Dendritic cell treated with granulocyte-macrophage colony-stimulating factor and Interleukin-4, amounts not matched to agents 40 ng/mL and 50 ng/mL, for 4 days (primary cell): ENCODE measurements at regions not wholly inside any gene's neighbourhood (a gene's known extent, or its start where the extent isn't known, plus 50 kb on each side); places are given as distances from the start of the nearest gene placed in this dataset.

Source experiments
- H3K27ac Mint-ChIP-seq: one replicate; pipeline ENCODE4 v1.8.0; 2022; ENCODE audit warnings: mild to moderate bottlenecking, mixed read lengths
- H3K27me3 Mint-ChIP-seq: one replicate; pipeline ENCODE4 v1.8.0; 2022; ENCODE audit warnings: mild to moderate bottlenecking, mixed read lengths
- H3K36me3 Mint-ChIP-seq: one replicate; pipeline ENCODE4 v1.8.0; 2022; ENCODE audit warnings: low read depth, mixed read lengths
- H3K4me1 Mint-ChIP-seq: one replicate; pipeline ENCODE4 v1.8.0; 2022; ENCODE audit warnings: low read depth, mixed read lengths
- H3K4me3 Mint-ChIP-seq: one replicate; pipeline ENCODE4 v1.8.0; 2022; ENCODE audit warnings: mild to moderate bottlenecking, moderate library complexity, mixed read lengths
- H3K9me3 Mint-ChIP-seq: one replicate; pipeline ENCODE4 v1.8.0; 2022; ENCODE audit warnings: mixed read lengths
- intact Hi-C: fragments of 100-400 bp; cut with micrococcal nuclease; formaldehyde crosslinking; loops from one replicate; pipeline ENCODE4 v1.15.0; 2022

- Mint-ChIP-seq H3K9me3 (no peaks in the 10 kb centered on the region), H3K36me3 (no peaks in the 10 kb centered on the region), H3K27me3 (no peaks in the 10 kb centered on the region), H3K4me1 (no peaks in the 10 kb centered on the region), H3K4me3 (no peak overlapping the region), H3K27ac (no peak overlapping the region)
- intact Hi-C loops: no loop called here
Observed at GRCh38 chr14:87678624-87679023, 314.4 kb downstream of the GALC start.

DNA sequence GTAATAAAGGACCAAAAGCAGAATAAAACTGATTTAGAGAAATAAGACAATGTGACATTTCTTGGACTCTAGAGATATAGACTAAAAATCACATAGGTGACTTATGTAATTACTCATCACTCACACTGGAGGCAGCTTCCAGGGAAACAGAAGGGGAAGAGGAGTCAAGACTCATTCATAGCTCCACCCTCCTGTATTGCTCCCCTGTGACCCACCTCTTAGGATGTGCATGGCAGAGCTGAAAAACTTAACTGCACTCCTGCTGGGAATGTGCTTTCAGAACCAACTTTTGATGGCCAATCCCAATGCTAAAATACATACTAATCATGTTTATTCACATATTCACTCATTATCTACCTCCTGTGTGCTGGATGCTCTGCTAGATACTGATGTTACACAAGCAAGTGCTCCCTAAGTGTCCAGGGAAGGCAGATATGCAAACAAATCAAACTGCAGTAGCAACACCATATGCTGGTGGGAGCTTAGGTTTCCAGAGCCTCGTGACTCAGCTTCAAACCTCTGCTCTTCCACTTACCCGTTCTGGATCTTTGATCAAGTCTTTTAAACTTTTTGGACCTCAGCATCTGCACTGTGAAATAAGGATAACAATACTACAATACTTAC lies 316.1 kb downstream of the GALC start:
- Mint-ChIP-seq H3K4me3 (no peak overlapping the region), H3K9me3 (peaks cover 5% of the 10 kb centered on the region), H3K27me3 (no peaks in the 10 kb centered on the region), H3K36me3 (no peaks in the 10 kb centered on the region), H3K27ac (no peak overlapping the region), H3K4me1 (no peaks in the 10 kb centered on the region)
- intact Hi-C loops: no loop called here

GRCh38 chr14:87667659-87668058 lies 325.3 kb downstream of the GALC start:
- no peaks in the 10 kb centered on the region for H3K4me1 Mint-ChIP-seq

GRCh38 chr14:87656315-87656714 lies 336.7 kb downstream of the GALC start:
- intact Hi-C loops: no loop called here
- no peak overlapping the region for H3K27ac Mint-ChIP-seq
- H3K27me3 Mint-ChIP-seq: no peaks in the 10 kb centered on the region

More at GRCh38 chr14:87667659-87668058, 325.3 kb downstream of the GALC start:
- intact Hi-C loops: no loop called here
- Mint-ChIP-seq H3K36me3 (no peaks in the 10 kb centered on the region), H3K27ac (no peak overlapping the region), H3K27me3 (no peaks in the 10 kb centered on the region), H3K9me3 (peaks cover 29% of the 10 kb centered on the region), H3K4me3 (no peak overlapping the region)

DNA sequence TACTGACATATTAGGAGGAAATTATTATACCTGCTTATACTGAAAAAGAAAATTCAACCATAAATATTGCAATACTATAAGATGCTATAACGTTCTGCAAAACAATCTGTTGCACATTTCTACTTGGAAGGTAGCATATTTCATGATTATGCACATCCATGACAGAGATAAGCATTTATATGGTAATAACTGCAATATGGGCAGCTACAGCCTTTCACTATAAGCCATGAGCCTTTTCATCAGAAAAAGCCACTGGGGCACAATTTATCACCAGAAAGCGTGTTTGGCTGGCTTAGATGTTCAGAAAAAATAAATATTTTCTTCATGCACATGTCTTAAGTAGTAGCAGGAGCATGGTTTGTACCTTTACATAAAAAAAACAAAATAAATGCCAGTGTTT lies 340.7 kb downstream of the GALC start:
- H3K27me3 Mint-ChIP-seq: no peaks in the 10 kb centered on the region
- H3K4me3 Mint-ChIP-seq: no peak overlapping the region
- H3K27ac Mint-ChIP-seq: no peak overlapping the region
- H3K9me3 Mint-ChIP-seq: peaks cover 32% of the 10 kb centered on the region
- no peaks in the 10 kb centered on the region for H3K4me1 Mint-ChIP-seq
- intact Hi-C loops: no loop called here
- no peaks in the 10 kb centered on the region for H3K36me3 Mint-ChIP-seq

More at GRCh38 chr14:87656315-87656714, 336.7 kb downstream of the GALC start:
- Mint-ChIP-seq H3K36me3 (no peaks in the 10 kb centered on the region), H3K4me1 (no peaks in the 10 kb centered on the region), H3K4me3 (no peak overlapping the region), H3K9me3 (peaks cover 26% of the 10 kb centered on the region)

DNA sequence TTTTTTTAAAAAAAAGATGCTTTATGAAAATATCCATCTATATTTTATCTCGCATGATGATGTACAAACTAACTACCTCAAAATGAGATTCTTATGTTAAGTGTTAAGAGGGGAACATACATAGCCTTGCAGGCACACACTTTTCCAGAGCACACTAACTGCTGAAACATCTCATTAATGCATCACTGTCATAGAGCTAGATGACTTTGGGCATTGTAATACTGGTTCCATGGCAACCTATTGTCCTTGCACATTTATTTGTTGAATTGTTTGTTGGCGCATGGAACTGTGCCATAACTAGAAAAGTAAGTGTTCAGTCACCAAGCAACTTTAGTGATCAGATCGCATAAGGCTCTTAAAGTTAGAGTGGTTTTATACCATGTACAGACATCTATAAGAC lies 348.3 kb downstream of the GALC start:
- H3K27ac Mint-ChIP-seq: no peak overlapping the region
- no peak overlapping the region for H3K4me3 Mint-ChIP-seq
- H3K36me3 Mint-ChIP-seq: no peaks in the 10 kb centered on the region
- H3K27me3 Mint-ChIP-seq: no peaks in the 10 kb centered on the region
- intact Hi-C loops: no loop called here
- no peaks in the 10 kb centered on the region for H3K4me1 Mint-ChIP-seq
- H3K9me3 Mint-ChIP-seq: peaks cover 19% of the 10 kb centered on the region

GRCh38 chr14:87643005-87643404 lies 350.0 kb downstream of the GALC start:
- no peaks in the 10 kb centered on the region for H3K27me3 Mint-ChIP-seq
- no peak overlapping the region for H3K27ac Mint-ChIP-seq
- H3K9me3 Mint-ChIP-seq: peaks cover 2% of the 10 kb centered on the region
- intact Hi-C loops: no loop called here
- H3K36me3 Mint-ChIP-seq: no peaks in the 10 kb centered on the region
- no peaks in the 10 kb centered on the region for H3K4me1 Mint-ChIP-seq
- no peak overlapping the region for H3K4me3 Mint-ChIP-seq

DNA sequence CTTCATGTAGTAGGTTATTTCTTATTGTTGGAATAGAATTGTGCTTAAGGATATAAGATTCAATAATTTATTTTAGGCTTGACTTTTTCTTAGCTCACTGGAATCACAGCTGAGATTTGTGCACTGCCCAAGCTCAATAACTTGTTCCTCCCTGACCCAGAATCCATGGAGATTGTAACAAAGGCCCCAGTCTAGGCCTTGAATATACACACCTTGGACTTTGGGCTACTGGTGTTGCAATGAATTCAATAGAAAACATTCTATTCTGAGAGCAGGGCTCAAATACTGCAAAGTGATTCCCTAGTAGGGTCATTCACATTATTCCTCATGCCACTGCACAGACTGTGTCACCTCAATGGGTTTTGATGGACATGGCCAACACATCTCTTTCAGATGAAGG lies 352.4 kb downstream of the GALC start:
- H3K27ac Mint-ChIP-seq: no peak overlapping the region
- intact Hi-C loops: no loop called here

DNA sequence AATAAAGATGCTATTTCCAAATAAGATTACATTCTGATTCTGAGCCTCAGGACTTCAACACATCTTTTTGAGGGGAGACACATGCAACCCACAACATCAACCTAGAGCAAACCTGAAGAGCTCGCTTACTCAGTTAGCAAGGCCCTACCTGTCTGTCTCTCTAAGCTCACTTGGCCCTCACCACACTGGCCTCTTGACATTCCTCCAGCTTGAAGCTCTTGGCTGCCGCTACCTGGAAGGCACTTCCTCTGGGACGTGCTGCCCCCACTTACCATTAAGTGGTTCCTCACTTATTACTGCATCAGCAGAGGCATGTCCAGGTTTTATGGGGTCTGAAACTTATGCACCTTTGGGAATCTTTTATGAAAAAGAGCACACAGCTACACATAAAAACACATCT lies 354.8 kb downstream of the GALC start:
- Mint-ChIP-seq H3K9me3 (no peaks in the 10 kb centered on the region), H3K36me3 (no peaks in the 10 kb centered on the region), H3K27ac (no peak overlapping the region), H3K27me3 (no peaks in the 10 kb centered on the region), H3K4me1 (no peaks in the 10 kb centered on the region), H3K4me3 (no peak overlapping the region)
- intact Hi-C loops: no loop called here

More for the DNA sequence above, 352.4 kb downstream of the GALC start:
- H3K9me3 Mint-ChIP-seq: no peaks in the 10 kb centered on the region
- H3K4me3 Mint-ChIP-seq: no peak overlapping the region
- H3K36me3 Mint-ChIP-seq: no peaks in the 10 kb centered on the region
- H3K4me1 Mint-ChIP-seq: no peaks in the 10 kb centered on the region
- H3K27me3 Mint-ChIP-seq: no peaks in the 10 kb centered on the region

- H3K4me1 Mint-ChIP-seq: no peaks in the 10 kb centered on the region
- H3K9me3 Mint-ChIP-seq: no peaks in the 10 kb centered on the region
- H3K36me3 Mint-ChIP-seq: no peaks in the 10 kb centered on the region
- H3K27ac Mint-ChIP-seq: no peak overlapping the region
- no peaks in the 10 kb centered on the region for H3K27me3 Mint-ChIP-seq
- H3K4me3 Mint-ChIP-seq: no peak overlapping the region
- intact Hi-C loops: no loop called here
Observed at GRCh38 chr14:87635442-87635841, 357.5 kb downstream of the GALC start.

DNA sequence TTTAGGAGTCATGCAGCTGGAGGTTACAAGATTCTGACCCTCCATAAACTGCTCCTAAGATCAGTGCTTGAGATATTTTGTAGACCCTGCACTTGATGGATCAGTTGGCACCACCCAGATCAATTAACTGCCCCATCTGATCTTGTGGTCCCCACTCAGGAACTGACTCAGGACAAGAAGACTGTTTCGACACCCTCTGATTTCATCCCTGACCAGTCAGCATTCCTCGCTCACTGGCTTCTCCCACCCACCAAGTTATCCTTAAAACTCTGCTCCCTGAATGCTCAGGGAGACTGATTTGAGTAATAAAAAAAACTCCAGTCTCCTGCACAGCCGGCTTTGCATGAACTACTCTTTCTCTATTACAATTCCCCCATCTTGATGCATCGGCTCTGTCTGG lies 360.2 kb downstream of the GALC start:
- H3K27ac Mint-ChIP-seq: no peak overlapping the region
- intact Hi-C loops: no loop called here
- no peaks in the 10 kb centered on the region for H3K9me3 Mint-ChIP-seq
- no peaks in the 10 kb centered on the region for H3K4me1 Mint-ChIP-seq
- no peaks in the 10 kb centered on the region for H3K36me3 Mint-ChIP-seq
- H3K27me3 Mint-ChIP-seq: no peaks in the 10 kb centered on the region
- no peak overlapping the region for H3K4me3 Mint-ChIP-seq

GRCh38 chr14:87630846-87631245 lies 362.1 kb downstream of the GALC start:
- H3K4me1 Mint-ChIP-seq: no peaks in the 10 kb centered on the region
- intact Hi-C loops: no loop called here
- H3K27me3 Mint-ChIP-seq: no peaks in the 10 kb centered on the region
- no peak overlapping the region for H3K4me3 Mint-ChIP-seq
- H3K9me3 Mint-ChIP-seq: no peaks in the 10 kb centered on the region
- no peaks in the 10 kb centered on the region for H3K36me3 Mint-ChIP-seq
- no peak overlapping the region for H3K27ac Mint-ChIP-seq

DNA sequence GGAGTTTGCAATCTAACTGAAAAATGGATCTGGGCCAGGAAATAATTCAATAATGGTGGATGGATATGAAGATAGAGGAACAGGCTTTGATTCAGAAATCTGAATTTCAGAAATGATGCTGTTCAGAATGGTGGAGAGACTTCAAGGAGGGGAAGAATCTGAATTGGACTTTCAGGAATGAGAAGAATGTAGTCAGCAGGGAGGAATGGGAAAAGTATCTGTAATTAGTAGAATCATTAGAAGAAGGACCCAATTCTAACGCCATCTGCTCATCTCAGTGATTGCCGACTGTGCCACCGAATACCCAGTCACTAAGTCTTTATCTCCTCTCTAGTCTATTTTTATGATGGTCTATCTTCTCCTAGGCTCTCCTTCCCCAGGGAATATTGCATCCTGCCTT lies 363.2 kb downstream of the GALC start:
- Mint-ChIP-seq H3K4me3 (no peak overlapping the region), H3K4me1 (no peaks in the 10 kb centered on the region), H3K9me3 (no peaks in the 10 kb centered on the region), H3K27ac (no peak overlapping the region), H3K36me3 (no peaks in the 10 kb centered on the region), H3K27me3 (no peaks in the 10 kb centered on the region)
- intact Hi-C loops: no loop called here

- intact Hi-C loops: no loop called here
- H3K4me1 Mint-ChIP-seq: no peaks in the 10 kb centered on the region
- no peak overlapping the region for H3K27ac Mint-ChIP-seq
- no peaks in the 10 kb centered on the region for H3K27me3 Mint-ChIP-seq
- no peaks in the 10 kb centered on the region for H3K9me3 Mint-ChIP-seq
- no peaks in the 10 kb centered on the region for H3K36me3 Mint-ChIP-seq
- no peak overlapping the region for H3K4me3 Mint-ChIP-seq
Observed at GRCh38 chr14:87628780-87629179, 364.2 kb downstream of the GALC start.

DNA sequence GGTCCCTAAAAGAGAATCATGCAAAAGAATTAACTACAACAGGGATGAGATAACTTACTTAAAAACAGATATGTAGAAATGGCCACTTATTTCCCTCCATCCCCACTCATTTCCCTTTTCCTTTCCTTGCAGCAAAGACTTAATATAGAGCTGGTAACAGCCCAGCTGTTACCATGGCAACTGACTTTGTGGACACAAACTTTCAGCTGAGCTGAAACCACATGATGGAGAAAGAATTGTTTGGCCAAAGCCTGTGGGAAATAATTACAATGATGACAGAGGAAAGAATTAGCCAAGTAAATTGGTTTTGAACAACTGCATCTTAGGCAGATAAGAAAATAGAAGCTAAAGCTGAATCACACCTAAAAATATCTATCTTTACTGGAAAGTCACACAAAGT lies 364.9 kb downstream of the GALC start:
- no peaks in the 10 kb centered on the region for H3K27me3 Mint-ChIP-seq

More for the DNA sequence above, 364.9 kb downstream of the GALC start:
- no peaks in the 10 kb centered on the region for H3K4me1 Mint-ChIP-seq
- no peak overlapping the region for H3K4me3 Mint-ChIP-seq
- peaks cover 3% of the 10 kb centered on the region for H3K9me3 Mint-ChIP-seq
- intact Hi-C loops: no loop called here
- H3K27ac Mint-ChIP-seq: no peak overlapping the region
- H3K36me3 Mint-ChIP-seq: no peaks in the 10 kb centered on the region
